Retinal pigment epithelial cell (primary cell): ENCODE measurements at regions not wholly inside any gene's neighbourhood (a gene's known extent, or its start where the extent isn't known, plus 50 kb on each side); places are given as distances from the start of the nearest gene placed in this dataset.

ENCODE experiments used
- DNase-seq: peaks from one replicate; pipeline ENCODE4 v3.0.0-alpha.2; 2010; ENCODE audit warnings: low read depth
- H3K4me3 ChIP-seq: 2 replicates; pipeline ENCODE4 v1.5.1; 2011; ENCODE audit warnings: mild to moderate bottlenecking, low read length, control low read depth, moderate library complexity
- TF ChIP-seq, protein P1 (sequence below): conservative IDR thresholded peaks from 2 replicates; pipeline ENCODE4 v1.5.1; 2011; ENCODE audit warnings: low read depth, low read length, control low read depth, inconsistent platforms

DNA sequence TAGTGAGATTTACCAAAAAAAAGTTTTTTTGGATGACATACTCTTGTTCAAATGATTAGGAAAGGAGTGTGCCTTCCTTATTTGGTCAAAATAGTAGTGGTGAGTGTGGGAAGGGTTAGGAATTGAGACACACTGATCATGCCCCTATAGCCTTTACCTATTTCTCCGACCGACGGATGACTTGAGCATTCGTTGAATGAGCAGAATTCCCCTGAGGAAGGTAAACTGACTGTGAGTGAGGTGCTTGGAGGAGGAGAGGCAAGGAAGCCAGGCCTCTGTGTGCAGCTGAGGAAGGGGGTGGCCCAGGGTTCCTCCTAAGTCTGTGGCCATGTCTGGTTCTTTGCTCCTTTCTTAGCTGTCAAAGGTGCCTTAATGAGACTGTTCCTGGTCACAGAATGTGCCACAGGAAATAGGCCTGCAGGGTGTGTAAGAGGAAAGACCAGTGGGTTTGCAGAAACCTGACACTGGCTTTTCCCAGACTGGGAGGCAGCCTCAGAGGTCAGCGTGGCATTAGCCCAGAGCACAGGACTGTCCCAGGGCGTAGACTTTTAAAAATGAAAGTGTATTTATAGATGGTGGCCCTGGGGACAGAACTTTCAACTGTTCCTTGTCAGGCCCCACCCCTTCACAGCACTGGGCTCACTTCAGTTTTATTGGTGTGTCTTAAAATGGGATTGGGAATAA, 307.7 kb upstream of the C2CD4B start:
- TF ChIP-seq, protein P1, sequence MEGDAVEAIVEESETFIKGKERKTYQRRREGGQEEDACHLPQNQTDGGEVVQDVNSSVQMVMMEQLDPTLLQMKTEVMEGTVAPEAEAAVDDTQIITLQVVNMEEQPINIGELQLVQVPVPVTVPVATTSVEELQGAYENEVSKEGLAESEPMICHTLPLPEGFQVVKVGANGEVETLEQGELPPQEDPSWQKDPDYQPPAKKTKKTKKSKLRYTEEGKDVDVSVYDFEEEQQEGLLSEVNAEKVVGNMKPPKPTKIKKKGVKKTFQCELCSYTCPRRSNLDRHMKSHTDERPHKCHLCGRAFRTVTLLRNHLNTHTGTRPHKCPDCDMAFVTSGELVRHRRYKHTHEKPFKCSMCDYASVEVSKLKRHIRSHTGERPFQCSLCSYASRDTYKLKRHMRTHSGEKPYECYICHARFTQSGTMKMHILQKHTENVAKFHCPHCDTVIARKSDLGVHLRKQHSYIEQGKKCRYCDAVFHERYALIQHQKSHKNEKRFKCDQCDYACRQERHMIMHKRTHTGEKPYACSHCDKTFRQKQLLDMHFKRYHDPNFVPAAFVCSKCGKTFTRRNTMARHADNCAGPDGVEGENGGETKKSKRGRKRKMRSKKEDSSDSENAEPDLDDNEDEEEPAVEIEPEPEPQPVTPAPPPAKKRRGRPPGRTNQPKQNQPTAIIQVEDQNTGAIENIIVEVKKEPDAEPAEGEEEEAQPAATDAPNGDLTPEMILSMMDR, result no peak
- DNase-seq, result no peak
- no peak overlapping the region for H3K4me3 ChIP-seq

- DNase-seq, result no peak
- TF ChIP-seq, protein P1, result no peak
- H3K4me3 ChIP-seq, result no peak overlapping the region
Measured at GRCh38 chr15:62474021-62474770, 309.1 kb upstream of the C2CD4B start.

- no peak overlapping the region for H3K4me3 ChIP-seq
- DNase-seq, result no peak
- TF ChIP-seq, protein P1, result no peak
Measured at GRCh38 chr15:62474771-62475124, 309.7 kb upstream of the C2CD4B start.

- TF ChIP-seq, protein P1, result no peak
- no peak overlapping the region for H3K4me3 ChIP-seq
- DNase-seq, result no peak
Measured at GRCh38 chr15:62475591-62475990, 310.5 kb upstream of the C2CD4B start.

DNA sequence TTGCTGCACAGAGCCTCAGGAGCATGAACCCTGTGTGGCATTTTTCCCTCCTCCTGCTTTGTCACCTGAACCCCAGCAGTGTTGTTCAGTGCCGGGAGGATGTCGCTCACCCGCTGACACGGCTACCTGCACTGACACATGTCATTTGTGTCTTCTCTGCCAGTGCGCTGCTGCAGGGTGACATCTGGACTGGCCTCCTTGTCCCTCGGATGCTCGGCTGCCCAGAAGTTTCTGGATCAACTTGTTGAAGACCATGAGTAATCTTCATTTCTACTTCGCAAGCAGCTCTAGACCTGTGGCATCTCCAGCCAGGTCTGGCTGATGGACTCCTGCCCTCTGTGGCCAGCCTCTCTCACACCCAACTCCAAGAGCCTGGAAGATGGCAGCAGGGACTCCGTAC, 311.1 kb upstream of the C2CD4B start:
- H3K4me3 ChIP-seq, result no peak overlapping the region
- TF ChIP-seq, protein P1, result no peak
- no peak for DNase-seq

DNA sequence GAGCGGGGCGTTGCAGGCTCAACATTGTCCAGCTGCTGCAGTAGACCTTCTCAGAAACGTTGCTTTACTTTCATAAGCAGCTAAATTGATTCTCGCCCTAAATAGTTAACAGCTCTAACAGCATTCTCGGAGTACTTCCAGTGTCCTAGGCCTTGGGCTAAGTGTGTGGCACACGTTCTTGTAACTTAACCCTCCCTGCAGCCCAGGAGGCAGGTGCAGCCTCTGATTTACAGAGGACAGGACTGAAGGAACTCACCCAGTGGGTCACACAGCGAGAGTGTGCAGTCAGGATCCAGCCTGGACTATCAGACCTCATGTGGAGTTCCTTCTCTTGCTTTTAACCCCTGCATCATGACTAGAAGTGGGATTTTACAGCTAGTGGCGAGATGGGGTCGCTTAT, 312.8 kb upstream of the C2CD4B start:
- no peak for DNase-seq
- H3K4me3 ChIP-seq, result no peak overlapping the region
- TF ChIP-seq, protein P1, result no peak

DNA sequence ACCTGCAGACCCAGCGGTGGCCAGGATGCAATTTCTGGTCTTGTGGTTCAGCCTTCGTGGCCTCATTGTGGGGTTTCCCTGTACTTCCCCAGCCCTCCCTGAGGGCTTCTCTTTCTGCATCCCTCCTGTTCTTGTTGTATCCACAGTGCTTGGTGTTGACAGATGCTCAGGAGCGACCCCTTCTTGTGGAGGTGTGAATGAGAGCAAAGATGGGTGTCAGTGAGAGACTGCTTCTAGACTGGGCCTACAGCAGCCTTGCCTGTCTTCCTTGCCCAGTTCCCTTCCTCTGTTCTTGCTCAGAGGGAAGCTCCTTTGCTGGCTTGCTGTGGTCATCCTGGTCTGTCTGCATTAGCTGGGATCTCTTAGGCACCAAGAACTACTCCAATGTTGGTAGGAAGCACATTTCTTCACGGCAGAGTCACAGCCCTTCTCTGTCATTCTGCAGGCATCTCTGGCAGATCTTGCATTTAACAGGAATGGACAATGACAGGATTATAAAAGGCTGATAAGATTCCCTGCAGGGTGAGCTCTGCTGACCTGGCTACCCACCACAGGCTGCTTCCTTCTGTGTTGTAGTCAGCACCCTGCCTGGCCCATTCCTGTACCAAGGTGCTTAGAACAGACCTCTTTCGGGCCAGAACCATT, 317.8 kb upstream of the C2CD4B start:
- no peak overlapping the region for H3K4me3 ChIP-seq
- TF ChIP-seq, protein P1, result peak; percentile 46
- no peak for DNase-seq
